Cardiac septum (tissue), 1 donor: ENCODE measurements at regions not wholly inside any gene's neighbourhood (a gene's known extent, or its start where the extent isn't known, plus 50 kb on each side); places are given as distances from the start of the nearest gene placed in this dataset. TPM values are rescaled to one million over a fixed set of nuclear protein-coding genes. Genes with fewer than 3 reads are reported as not detected.

ENCODE experiments used
- DNase-seq: peaks from one replicate; pipeline ENCODE4 v3.0.0-alpha.2; 2020; ENCODE audit warnings: low spot score
- intact Hi-C: fragments of 100-400 bp; cut with DNase I; formaldehyde crosslinking; loops from one replicate; pipeline ENCODE4 v1.14.0; 2022
- microRNA-seq: library from miRNA; unstranded; fragments of <30 nt; microRNA quantifications from one replicate; pipeline ENCODE4 v1.2.0, GENCODE V29; 2020
- donor health status: DM: no; HTN: no; CAD: no.

DNA sequence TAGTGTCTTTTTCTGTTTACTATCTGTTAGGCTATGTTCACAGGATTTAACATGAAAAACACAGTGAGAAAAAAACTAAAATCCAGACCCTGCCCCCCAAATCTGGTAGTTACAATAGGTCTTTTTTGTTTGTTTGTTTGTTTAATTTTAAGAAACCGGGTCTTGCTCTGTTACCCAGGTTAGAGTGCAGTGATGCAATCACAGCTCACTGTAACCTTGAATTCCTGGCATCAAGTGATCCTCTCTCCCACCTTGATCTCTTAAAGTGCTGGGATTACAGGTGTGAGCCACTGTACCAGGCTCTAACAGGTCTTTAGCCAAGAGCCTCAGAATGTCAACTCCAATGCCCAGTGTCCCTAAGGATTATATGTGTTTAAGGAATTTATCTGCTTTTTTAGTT lies 88.0 kb upstream of the GOLIM4 start:
- intact Hi-C loops = no loop called here
- no peak for DNase-seq

DNA sequence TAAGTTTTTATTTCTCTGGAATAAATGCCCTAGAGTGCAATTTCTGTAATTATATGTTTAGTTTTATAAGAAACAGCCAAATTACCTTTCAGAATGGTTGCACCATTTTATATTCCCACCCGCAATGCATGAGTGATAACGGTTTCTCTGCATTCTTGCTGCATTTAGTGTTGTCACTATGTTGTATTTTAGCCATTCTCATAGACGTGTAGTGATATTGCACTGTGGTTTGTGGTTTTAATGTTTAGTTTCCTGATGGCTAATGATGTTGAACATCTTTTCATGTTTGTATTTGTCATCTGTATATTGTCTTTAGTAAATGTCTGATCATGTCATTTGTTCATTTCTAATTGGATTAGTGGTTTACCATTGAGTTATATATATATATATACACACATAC lies 73.0 kb upstream of the GOLIM4 start:
- intact Hi-C loops = loop anchor here (10.0 kb wide), 2 partner anchors 74 to 244 kb away; partner anchors contain the start of gene GOLIM4
- DNase-seq = no peak

DNA sequence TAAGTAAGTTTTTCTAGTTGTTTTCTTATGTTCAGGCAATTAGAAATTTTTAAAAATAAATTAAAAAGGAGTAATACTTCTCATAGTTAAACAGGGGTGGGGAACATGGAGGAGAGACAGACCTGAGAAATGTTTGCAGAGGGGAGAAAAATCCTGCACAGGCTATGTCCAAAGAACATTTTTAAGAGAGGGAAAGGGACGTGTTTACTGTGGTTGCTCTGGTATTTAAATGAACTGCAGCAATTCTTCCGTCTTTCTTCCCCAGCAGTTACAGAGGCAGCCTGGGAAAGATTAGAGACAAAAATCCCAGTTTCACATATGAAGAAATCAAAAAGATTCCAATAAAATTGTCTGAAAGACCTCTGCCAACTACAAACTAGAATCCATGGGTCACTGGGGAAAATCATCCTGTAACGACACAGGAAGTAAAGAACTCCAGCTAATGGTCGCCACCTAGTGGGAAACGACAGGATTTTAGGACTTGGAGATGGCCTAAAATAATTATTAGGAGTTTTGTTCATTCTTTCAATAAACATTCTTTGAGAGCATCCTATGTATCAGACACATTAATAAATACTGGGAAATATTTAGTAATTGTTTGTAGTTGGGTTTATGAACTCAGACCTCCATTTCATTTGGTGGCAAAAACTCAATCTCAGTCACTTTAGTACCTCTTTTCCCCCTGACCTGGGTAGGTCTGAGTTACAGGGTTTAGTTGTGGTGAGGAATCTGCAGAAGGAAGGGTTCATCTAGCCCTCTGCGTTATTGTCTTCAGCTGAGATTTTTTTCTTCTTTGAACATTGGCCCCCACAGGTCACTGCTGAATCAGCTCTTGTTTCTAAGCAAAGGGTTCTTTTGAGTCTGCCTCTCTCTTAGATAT lies 69.9 kb upstream of the GOLIM4 start:
- intact Hi-C loops = loop anchor here (1.0 to 10.0 kb wide), 3 partner anchors 71 to 241 kb away; partner anchors contain the start of gene GOLIM4
- DNase-seq = no peak

DNA sequence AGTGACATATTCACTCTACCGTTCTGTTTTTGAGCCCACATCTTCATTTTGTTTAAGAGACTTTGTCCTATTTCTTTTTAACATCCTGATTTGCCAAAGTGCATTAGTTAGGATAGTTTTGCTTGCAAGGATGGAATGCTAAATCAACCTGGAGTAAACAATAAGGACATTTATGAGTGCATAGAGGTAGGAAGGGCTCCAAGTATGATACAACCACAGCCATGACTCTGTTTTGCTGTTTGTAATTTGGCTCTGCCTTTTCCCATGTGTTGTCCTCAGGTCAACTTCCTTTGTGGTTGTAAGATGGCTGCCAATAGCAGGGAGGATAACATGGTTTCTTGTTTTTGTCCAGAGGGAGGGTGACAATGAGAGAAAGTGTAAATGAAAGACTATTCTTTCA lies 66.4 kb upstream of the GOLIM4 start:
- DNase-seq = no peak
- intact Hi-C loops = loop anchor here (5.0 to 10.0 kb wide), 3 partner anchors 45 to 237 kb away; partner anchors contain the start of gene GOLIM4

GRCh38 chr3:168161696-168162095 lies 66.0 kb upstream of the GOLIM4 start:
- intact Hi-C loops = loop anchor here (5.0 to 10.0 kb wide), 3 partner anchors 44 to 237 kb away; partner anchors contain the start of gene GOLIM4
- no peak for DNase-seq

DNA sequence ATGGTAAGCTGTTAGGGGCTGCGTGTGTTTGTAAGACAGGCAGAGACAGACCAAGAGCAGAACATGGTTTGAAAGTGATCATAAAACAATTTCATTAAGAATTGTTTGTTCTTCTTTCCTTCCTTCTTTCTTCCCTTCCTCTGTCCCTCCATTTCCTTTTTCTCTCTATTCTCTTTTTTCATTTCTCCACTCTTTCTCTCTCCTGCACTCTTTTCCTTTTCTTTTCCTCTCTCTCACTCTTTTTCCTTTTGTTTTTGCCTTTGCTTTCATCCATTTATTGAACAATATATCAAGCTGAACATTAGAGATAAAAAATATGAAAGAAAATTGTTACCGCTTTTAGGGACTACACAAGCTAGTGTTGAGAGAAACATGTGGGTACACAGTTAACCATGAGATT lies 62.2 kb upstream of the GOLIM4 start:
- intact Hi-C loops = no loop called here
- no peak for DNase-seq

- intact Hi-C loops = no loop called here
Observed at GRCh38 chr3:168157099-168157700, 61.5 kb upstream of the GOLIM4 start.

GRCh38 chr3:168156479-168156878 lies 60.8 kb upstream of the GOLIM4 start:
- DNase-seq = no peak
- intact Hi-C loops = no loop called here

More at GRCh38 chr3:168157099-168157700, 61.5 kb upstream of the GOLIM4 start:
- DNase-seq = no peak

DNA sequence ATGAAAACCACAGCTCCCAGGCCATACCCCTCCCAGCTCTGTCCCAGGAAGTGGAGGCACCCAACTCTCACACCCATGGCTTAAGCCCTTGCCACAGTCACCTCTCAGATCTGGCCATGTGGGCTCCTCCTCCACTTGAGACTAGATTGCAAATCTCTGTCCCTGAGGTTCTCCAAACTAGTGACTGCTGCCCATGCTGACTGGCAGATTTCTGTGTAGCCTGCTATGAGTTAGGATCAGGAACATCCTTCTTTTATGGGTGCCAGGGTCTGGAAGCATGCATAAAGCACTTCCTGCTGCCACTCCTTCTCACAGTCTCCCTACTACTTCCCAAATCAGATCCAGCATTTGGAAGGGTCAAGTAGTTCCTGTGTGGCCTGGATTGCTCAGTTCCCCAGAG lies 59.6 kb upstream of the GOLIM4 start:
- DNase-seq = no peak
- intact Hi-C loops = no loop called here

DNA sequence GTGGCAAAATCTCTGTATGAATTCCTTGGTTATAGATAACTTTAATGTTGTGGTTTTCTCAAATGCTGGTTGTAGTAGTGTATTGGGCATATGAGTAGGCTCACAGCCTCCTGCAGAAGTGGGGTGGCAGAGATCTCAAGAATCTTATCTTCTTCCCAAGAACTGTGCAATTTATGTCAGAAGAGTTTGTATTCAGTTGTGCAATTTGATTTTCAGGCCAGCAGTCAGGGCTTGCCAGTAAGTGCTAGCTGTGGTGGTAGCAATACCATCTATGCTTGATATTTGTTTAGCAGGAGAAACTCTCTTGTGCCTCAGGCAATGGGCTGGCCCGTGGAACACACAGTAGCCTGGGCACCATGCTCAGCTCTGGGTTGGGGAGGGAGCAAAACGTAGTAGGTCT lies 58.4 kb upstream of the GOLIM4 start:
- no peak for DNase-seq
- intact Hi-C loops = no loop called here

- no peak for DNase-seq
Observed at GRCh38 chr3:168152149-168152548, 56.4 kb upstream of the GOLIM4 start.

More at GRCh38 chr3:168152149-168152548, 56.4 kb upstream of the GOLIM4 start:
- intact Hi-C loops = no loop called here

Small RNA genes lying in the stretch of these regions (microRNA-seq; reads per million reads assigned to microRNA genes)
- not detected for gene MIR551B
